M059J (cell line): ENCODE measurements at regions not wholly inside any gene's neighbourhood (a gene's known extent, or its start where the extent isn't known, plus 50 kb on each side); places are given as distances from the start of the nearest gene placed in this dataset.
"Not testable (repeated sequence)": the region's sequence is repeated elsewhere in the genome, so short reads cannot be mapped to it uniquely, and the experiment has no call there.

Source experiments
- DNase-seq: peaks from one replicate; pipeline ENCODE4 v3.0.0-alpha.2; 2012; ENCODE audit warnings: low read depth

- peak; percentile 68 for DNase-seq
Measured at GRCh38 chr6:147909640-147910039, 401.1 kb downstream of the SAMD5 start.

- DNase-seq = no peak
Measured at GRCh38 chr6:147910281-147910680, 401.8 kb downstream of the SAMD5 start.

DNA sequence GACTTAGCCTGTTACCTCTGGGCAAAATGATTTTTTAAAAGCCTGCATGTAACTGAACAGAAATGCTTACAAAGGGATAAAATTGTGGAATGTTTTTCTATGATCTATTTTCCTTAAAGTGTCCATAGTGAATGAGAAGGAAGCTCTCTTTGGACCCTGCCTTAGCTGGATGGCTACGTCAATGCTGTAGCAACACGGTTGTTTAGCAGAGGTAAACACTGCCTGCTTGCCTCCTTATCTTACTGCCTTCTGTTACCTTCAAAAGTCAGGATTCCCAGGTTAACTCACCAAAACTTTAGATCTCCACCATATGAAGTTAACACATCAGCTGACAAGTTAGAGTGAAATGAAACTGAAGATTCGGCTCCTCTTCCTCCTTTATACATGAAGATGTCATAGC, 402.6 kb downstream of the SAMD5 start:
- DNase-seq = no peak

GRCh38 chr6:147911686-147912085, 403.2 kb downstream of the SAMD5 start:
- DNase-seq = no peak

- no peak for DNase-seq
Measured at GRCh38 chr6:147922799-147923198, 414.3 kb downstream of the SAMD5 start.

GRCh38 chr6:147924598-147924997, 416.1 kb downstream of the SAMD5 start:
- no peak for DNase-seq

DNA sequence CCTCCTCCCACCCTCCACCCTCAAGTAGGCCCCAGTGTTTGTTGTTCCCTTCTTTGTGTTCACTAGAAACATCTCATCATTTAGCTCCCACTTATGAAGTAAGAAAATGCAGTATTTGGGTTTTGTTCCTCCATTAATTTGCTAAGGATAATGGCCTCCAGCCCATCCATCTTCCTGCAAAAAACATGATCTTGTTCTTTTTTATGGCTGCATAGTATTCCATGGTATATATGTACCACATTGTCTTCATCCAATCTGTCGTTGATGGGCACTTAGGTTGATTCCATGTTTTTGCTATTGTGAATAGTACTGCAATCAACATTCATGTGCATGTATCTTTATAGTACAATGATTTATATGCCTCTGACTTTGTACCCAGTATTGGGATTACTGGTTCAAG, 416.8 kb upstream of the SASH1 start:
- no peak for DNase-seq

DNA sequence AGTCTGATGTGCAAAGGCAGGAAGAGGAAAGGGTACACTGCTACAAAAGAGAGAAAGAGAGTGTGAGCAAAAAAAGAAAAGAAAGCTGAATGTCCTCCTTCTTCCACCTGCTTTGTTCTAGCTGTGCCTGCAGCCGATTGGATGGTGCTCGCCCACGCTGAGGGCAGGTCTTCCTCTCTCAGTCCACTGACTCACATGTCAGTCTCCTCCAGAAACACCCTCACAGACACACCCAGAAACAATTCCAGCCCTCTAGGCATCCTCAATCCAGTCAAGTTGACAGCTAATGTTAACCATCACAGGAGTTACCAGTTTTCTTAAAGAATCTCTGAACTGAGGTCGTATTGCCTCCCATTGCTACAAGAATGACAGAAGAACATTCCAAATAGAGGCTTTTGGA, 411.9 kb upstream of the SASH1 start:
- DNase-seq = no peak

DNA sequence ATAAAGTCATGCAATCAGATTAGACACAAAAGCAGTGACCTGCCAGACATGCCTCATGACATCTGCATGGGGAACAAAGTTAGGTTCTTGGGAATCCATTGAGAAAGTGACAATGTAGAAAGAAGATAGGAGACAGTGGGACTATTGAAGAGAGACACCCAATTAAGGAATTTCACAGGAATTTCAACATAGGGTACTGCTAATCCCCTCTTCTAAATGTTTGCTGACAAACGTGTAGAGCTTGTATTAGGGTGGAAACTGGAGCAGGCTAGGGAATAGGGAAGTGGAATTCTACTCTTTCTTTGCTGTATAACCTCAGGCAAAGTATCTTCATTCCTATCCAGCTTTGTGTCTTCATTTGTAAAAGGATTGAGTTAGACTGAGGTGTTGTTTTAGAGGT, 409.4 kb upstream of the SASH1 start:
- no peak for DNase-seq

- DNase-seq = no peak
Measured at GRCh38 chr6:147935656-147936055, 407.0 kb upstream of the SASH1 start.

GRCh38 chr6:147936703-147937470, 405.8 kb upstream of the SASH1 start:
- DNase-seq = peak; percentile 63

- DNase-seq = peak; percentile 64
Measured at GRCh38 chr6:147941143-147941542, 401.5 kb upstream of the SASH1 start.

DNA sequence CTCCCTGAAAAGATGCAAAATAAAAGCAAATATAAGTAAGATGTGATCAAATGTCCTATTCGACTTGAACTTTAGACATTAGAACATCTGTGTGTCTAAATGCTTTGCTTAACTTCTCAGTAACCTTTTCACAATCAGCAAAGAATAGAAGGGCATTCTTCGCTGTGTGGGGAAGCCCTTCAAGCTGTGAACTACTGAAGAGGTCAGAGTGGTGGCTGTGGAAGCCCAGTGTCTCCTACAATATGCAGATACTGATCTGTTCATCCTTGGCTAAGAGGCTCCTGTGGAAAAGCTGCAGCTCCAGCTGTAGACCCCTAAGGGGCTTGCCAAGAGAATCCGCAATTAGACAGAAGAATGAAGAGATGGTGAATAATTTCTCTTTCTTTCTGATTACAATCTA, 400.3 kb upstream of the SASH1 start:
- DNase-seq = no peak

- DNase-seq = no peak
Measured at GRCh38 chr6:147944122-147944521, 398.5 kb upstream of the SASH1 start.

DNA sequence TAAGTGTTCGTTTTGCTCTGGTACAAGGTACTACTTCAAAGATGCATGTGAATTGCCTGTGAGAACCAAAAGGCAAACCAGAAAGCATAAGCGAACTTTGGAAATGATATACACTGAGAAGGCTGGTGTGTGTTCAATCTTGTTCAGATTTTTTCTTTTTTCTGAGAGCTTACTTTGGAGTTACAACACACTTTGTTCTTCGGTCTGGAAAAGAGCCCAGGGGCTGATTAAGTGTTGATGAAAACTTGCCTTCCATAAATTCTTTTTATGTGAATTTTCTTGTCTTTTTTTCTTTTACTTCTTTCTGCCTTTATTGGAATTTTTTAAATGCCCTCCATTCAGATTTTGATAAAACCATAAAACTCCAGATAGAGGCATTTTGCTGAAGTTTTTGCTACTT, 395.1 kb upstream of the SASH1 start:
- no peak for DNase-seq

DNA sequence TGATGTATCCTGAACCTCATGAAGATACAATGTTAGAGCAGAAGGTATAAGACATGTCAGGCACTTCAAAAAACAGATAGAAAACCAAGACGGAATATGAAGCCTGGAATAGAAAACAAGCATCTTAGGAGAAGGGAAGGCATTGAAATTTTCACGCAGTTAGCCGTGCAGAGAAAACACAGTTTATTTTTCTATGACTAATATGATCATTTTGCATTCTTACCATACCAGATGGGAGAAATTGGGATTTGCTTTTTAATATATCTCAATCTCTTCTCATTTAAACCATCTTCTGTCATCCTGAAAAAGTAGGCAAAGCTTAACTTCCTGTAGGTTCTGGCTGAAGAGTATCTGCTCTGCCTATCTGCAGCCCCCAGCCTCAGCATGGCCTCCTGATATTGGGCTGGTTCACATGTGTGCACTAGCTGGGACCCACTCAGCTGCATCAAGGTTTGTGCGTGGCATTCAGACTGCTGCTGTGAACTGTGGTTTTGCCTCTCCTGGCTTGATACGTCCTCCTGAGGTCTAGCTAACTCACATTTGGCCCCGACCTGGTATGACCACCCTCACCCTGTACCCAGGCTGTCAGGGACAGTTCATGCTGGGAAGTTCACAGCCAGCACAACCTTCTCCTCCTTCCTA, 392.5 kb upstream of the SASH1 start:
- peak; percentile 17 for DNase-seq

GRCh38 chr6:147950623-147950987, 392.0 kb upstream of the SASH1 start:
- peak; percentile 28 for DNase-seq

- no peak for DNase-seq
Measured at GRCh38 chr6:147951726-147952125, 390.9 kb upstream of the SASH1 start.

- peak; percentile 38 for DNase-seq
Measured at GRCh38 chr6:147954938-147955337, 387.7 kb upstream of the SASH1 start.

DNA sequence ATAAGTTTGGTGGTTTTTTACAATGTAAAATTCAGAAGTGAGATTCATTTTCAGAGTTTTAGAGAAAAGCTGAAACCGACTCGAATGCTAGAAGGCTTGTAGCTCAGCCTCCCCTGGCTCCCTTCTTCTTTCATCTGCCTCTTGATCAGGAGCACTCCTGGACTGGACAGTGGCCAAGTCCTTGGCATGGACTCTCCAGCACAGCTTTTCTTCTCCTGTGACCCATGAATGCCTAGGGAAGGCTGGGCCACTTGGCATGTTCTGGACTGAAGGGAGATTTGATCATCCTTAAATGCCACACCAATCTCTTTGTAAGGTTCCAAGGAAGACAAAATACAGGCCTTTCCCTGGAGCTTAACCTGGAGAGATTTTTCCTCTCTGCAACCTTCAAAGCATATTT, 384.0 kb upstream of the SASH1 start:
- no peak for DNase-seq

GRCh38 chr6:147961481-147962141, 381.0 kb upstream of the SASH1 start:
- DNase-seq = no peak

DNA sequence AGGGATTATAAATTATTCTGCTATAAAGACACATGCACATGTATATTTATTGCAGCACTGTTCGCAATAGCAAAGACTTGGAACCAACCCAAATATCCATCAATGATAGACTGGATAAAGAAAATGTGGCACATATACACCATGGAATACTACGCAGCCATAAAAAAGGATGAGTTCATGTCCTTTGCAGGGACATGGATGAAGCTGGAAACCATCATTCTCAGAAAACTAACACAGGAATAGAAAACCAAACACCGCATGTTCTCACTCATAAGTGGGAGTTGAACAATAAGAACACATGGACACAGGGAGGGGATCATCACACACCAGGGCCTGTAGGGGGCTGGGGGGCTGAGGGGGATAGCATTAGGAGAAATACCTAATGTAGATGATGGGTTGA, 377.2 kb upstream of the SASH1 start:
- DNase-seq = not testable (repeated sequence)

DNA sequence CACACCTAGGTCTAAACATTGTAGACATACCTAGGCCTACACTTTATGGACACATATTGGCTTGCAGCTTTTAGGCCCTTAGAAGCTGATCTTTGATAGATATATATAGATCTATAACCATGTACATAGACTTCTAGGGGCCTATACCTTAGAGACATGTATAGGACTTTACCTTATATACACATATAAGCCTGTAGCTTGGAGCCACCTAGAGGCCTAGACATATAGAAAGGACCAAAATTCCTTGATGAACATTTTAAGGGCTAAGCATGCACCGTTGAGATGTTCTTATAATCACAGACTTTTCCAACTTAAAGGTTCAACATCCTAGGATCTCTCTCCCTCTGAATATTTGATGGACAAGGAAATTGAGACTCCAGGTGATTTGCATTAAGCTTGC, 371.7 kb upstream of the SASH1 start:
- no peak for DNase-seq
